ENCODE measurements at regions not wholly inside any gene's neighbourhood (a gene's known extent, or its start where the extent isn't known, plus 50 kb on each side); places are given as distances from the start of the nearest gene placed in this dataset.

DNA sequence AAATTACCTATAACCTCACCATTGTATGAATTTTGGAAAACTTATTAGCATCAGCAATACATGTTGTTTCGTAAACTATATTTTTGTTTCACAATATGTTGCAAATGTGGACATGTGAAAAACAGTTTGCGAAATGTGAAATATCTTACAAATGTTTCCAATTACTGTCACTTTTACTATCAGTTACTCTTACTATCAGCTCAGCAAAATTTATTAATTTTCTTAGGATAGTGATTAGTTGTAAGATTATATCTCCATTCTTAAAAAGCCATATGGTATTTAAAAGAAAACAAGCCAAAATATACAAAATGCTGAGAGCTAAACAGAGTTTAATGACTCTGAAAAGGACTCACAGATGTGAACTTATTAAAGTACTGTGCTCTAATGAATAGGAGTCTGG, 111.9 kb upstream of the LPAR1 start:
- 94% methylated on average over 2 of the region's 2 CpGs for WGBS
- Histone ChIP-seq H3K4me1 (ENCODE audit: control insufficient read depth in 4 of 4, insufficient read depth in 4 of 4, low read length in 3 of 4) (no peaks in the 10 kb centered on the region), H3K27ac (ENCODE audit: low read depth in 1 of 2, low read length in 2 of 2) (no peak overlapping the region), H3K27me3 (ENCODE audit: control insufficient read depth in 4 of 4, insufficient read depth in 4 of 4, low read length in 3 of 4) (no peaks in the 10 kb centered on the region), H3K4me3 (ENCODE audit: low read depth in 1 of 3, low read length in 3 of 3) (no peak overlapping the region), H3K9ac (ENCODE audit: low read depth in 1 of 2, low read length in 2 of 2) (no peak overlapping the region), H3K9me3 (ENCODE audit: control insufficient read depth in 4 of 4, low read length in 3 of 4) (no peaks in the 10 kb centered on the region), H3K36me3 (ENCODE audit: control insufficient read depth in 4 of 4, insufficient read depth in 3 of 4, low read depth in 1 of 4, low read length in 3 of 4) (no peaks in the 10 kb centered on the region)
- no peak for DNase-seq (ENCODE audit: low spot score)
- no peak for TF ChIP-seq RAD21 (IDR thresholded peaks at IDR 0.05)
- TF ChIP-seq TAF1 (conservative IDR thresholded peaks at IDR 0.05) = no peak
- TF ChIP-seq, protein P1, sequence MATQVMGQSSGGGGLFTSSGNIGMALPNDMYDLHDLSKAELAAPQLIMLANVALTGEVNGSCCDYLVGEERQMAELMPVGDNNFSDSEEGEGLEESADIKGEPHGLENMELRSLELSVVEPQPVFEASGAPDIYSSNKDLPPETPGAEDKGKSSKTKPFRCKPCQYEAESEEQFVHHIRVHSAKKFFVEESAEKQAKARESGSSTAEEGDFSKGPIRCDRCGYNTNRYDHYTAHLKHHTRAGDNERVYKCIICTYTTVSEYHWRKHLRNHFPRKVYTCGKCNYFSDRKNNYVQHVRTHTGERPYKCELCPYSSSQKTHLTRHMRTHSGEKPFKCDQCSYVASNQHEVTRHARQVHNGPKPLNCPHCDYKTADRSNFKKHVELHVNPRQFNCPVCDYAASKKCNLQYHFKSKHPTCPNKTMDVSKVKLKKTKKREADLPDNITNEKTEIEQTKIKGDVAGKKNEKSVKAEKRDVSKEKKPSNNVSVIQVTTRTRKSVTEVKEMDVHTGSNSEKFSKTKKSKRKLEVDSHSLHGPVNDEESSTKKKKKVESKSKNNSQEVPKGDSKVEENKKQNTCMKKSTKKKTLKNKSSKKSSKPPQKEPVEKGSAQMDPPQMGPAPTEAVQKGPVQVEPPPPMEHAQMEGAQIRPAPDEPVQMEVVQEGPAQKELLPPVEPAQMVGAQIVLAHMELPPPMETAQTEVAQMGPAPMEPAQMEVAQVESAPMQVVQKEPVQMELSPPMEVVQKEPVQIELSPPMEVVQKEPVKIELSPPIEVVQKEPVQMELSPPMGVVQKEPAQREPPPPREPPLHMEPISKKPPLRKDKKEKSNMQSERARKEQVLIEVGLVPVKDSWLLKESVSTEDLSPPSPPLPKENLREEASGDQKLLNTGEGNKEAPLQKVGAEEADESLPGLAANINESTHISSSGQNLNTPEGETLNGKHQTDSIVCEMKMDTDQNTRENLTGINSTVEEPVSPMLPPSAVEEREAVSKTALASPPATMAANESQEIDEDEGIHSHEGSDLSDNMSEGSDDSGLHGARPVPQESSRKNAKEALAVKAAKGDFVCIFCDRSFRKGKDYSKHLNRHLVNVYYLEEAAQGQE (IDR thresholded peaks at IDR 0.05) = no peak
- TF ChIP-seq FOXA1 (IDR thresholded peaks at IDR 0.05) = no peak
- TF ChIP-seq, protein P2, sequence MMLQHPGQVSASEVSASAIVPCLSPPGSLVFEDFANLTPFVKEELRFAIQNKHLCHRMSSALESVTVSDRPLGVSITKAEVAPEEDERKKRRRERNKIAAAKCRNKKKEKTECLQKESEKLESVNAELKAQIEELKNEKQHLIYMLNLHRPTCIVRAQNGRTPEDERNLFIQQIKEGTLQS (IDR thresholded peaks at IDR 0.05) = no peak
- TF ChIP-seq GABPA (IDR thresholded peaks at IDR 0.05 in 1 of 2, conservative IDR thresholded peaks at IDR 0.05 in 1 of 2) = no peak

DNA sequence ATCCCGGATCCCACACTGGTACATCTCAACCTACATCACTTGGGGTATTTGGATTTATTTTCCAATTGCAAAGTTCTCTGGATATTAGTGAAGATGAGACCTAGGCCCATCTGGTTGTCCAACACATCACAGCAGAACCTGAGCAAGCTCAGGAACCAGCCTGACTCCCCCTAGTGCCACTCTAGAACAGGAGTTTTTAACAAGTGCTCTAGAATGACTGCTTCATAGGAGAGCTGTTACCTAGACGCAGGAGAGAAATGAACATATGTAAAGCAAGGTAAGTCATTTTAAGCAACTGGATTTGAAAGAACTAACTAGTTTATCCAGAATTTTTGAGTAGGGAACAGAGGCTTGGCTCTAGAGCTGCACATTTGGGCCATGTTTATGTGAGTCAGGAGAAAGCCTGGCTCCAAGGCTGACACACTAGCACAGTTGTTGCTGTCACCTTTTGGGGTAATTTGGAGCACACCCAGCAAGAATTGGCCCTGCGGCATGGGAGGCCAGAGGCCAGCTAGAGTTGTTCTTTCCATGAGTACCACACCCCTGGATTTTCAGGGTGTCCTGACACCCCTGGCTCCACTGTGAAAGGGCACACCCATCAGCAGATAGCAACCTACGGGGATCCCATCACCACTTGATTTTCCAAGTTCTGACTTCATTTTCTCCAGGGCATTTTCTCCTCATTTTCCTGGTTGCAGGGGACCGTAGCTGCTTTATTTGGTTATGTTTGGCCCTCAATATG, 110.9 kb upstream of the LPAR1 start:
- no peaks in the 10 kb centered on the region for H3K27me3 ChIP-seq (ENCODE audit: control insufficient read depth in 4 of 4, insufficient read depth in 4 of 4, low read length in 3 of 4)
- no peaks in the 10 kb centered on the region for H3K4me1 ChIP-seq (ENCODE audit: control insufficient read depth in 4 of 4, insufficient read depth in 4 of 4, low read length in 3 of 4)
- H3K9me3 ChIP-seq (ENCODE audit: control insufficient read depth in 4 of 4, low read length in 3 of 4) = peaks cover 0 to under 1% (median 0%) of the 10 kb centered on the region in 4 donors
- no peak for DNase-seq (ENCODE audit: low spot score)
- H3K4me3 ChIP-seq (ENCODE audit: low read depth in 1 of 3, low read length in 3 of 3) = no peak overlapping the region
- TF ChIP-seq HNF4A (conservative IDR thresholded peaks at IDR 0.05) (no peak), TAF1 (conservative IDR thresholded peaks at IDR 0.05) (no peak), RAD21 (IDR thresholded peaks at IDR 0.05) (no peak), GABPA (IDR thresholded peaks at IDR 0.05 in 1 of 2, conservative IDR thresholded peaks at IDR 0.05 in 1 of 2) (no peak), FOXA2 (IDR thresholded peaks at IDR 0.05) (no peak), YY1 (IDR thresholded peaks at IDR 0.05) (no peak), HNF4G (IDR thresholded peaks at IDR 0.05) (no peak), FOXA1 (IDR thresholded peaks at IDR 0.05) (no peak), JUND (IDR thresholded peaks at IDR 0.05) (no peak), NR2F2 (IDR thresholded peaks at IDR 0.05) (no peak), RXRA (IDR thresholded peaks at IDR 0.05) (no peak)
- TF ChIP-seq, protein P3, sequence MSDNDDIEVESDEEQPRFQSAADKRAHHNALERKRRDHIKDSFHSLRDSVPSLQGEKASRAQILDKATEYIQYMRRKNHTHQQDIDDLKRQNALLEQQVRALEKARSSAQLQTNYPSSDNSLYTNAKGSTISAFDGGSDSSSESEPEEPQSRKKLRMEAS (IDR thresholded peaks at IDR 0.05) = no peak
- TF ChIP-seq, protein P4, sequence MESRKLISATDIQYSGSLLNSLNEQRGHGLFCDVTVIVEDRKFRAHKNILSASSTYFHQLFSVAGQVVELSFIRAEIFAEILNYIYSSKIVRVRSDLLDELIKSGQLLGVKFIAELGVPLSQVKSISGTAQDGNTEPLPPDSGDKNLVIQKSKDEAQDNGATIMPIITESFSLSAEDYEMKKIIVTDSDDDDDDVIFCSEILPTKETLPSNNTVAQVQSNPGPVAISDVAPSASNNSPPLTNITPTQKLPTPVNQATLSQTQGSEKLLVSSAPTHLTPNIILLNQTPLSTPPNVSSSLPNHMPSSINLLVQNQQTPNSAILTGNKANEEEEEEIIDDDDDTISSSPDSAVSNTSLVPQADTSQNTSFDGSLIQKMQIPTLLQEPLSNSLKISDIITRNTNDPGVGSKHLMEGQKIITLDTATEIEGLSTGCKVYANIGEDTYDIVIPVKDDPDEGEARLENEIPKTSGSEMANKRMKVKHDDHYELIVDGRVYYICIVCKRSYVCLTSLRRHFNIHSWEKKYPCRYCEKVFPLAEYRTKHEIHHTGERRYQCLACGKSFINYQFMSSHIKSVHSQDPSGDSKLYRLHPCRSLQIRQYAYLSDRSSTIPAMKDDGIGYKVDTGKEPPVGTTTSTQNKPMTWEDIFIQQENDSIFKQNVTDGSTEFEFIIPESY (IDR thresholded peaks at IDR 0.05) = no peak
- TF ChIP-seq, protein P2 (IDR thresholded peaks at IDR 0.05) = no peak
- TF ChIP-seq, protein P1 (IDR thresholded peaks at IDR 0.05) = no peak
- TF ChIP-seq, protein P5, sequence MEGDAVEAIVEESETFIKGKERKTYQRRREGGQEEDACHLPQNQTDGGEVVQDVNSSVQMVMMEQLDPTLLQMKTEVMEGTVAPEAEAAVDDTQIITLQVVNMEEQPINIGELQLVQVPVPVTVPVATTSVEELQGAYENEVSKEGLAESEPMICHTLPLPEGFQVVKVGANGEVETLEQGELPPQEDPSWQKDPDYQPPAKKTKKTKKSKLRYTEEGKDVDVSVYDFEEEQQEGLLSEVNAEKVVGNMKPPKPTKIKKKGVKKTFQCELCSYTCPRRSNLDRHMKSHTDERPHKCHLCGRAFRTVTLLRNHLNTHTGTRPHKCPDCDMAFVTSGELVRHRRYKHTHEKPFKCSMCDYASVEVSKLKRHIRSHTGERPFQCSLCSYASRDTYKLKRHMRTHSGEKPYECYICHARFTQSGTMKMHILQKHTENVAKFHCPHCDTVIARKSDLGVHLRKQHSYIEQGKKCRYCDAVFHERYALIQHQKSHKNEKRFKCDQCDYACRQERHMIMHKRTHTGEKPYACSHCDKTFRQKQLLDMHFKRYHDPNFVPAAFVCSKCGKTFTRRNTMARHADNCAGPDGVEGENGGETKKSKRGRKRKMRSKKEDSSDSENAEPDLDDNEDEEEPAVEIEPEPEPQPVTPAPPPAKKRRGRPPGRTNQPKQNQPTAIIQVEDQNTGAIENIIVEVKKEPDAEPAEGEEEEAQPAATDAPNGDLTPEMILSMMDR (IDR thresholded peaks at IDR 0.05; ENCODE audit: low read depth, low read length, missing input control) = no peak
- H3K9ac ChIP-seq (ENCODE audit: low read depth in 1 of 2, low read length in 2 of 2) = no peak overlapping the region
- 95% methylated on average over 5 of the region's 5 CpGs for WGBS
- H3K36me3 ChIP-seq (ENCODE audit: control insufficient read depth in 4 of 4, insufficient read depth in 3 of 4, low read depth in 1 of 4, low read length in 3 of 4) = no peaks in the 10 kb centered on the region
- H3K27ac ChIP-seq (ENCODE audit: low read depth in 1 of 2, low read length in 2 of 2) = no peak overlapping the region

Data from liver (tissue), 8 donors.